Natural killer cell (primary cell): ENCODE measurements at regions not wholly inside any gene's neighbourhood (a gene's known extent, or its start where the extent isn't known, plus 50 kb on each side); places are given as distances from the start of the nearest gene placed in this dataset.
"Not testable (repeated sequence)": the region's sequence is repeated elsewhere in the genome, so short reads cannot be mapped to it uniquely, and the experiment has no call there.

ENCODE experiments used
- ATAC-seq, 3 donors: fragments of 150-1000 bp in 2 of 3; fragments of 200-7000 bp in 1 of 3; cut with Tn5 transposase; 1 replicate in 1 of 3; 2 replicates in 2 of 3; pipeline ENCODE4 v1.10.0; 2021; ENCODE audit warnings: mild to moderate bottlenecking in 2 of 3, moderate library complexity in 2 of 3
- DNase-seq, 2 donors: peaks; one replicate each; pipeline versions ENCODE4 v3.0.0 to v3.0.0-alpha.2; 2013 to 2021; ENCODE audit warnings: mixed read lengths in 1 of 2
- H3K27ac ChIP-seq: one replicate; pipeline ENCODE4 v1.5.1; 2013; ENCODE audit warnings: mild to moderate bottlenecking, low read length
- H3K27me3 ChIP-seq: one replicate; pipeline ENCODE4 v1.6.1; 2013; ENCODE audit warnings: low read length; ENCODE audit not compliant: control insufficient read depth, insufficient read depth
- H3K36me3 ChIP-seq: one replicate; pipeline ENCODE4 v1.6.1; 2013; ENCODE audit warnings: low read length; ENCODE audit not compliant: control insufficient read depth, insufficient read depth
- H3K4me1 ChIP-seq: one replicate; pipeline ENCODE4 v1.6.1; 2013; ENCODE audit warnings: low read length; ENCODE audit not compliant: control insufficient read depth, insufficient read depth
- H3K4me3 ChIP-seq: one replicate; pipeline ENCODE4 v1.5.1; 2013; ENCODE audit warnings: low read length
- H3K9me3 ChIP-seq: one replicate; pipeline ENCODE4 v1.6.1; 2013; ENCODE audit warnings: low read length; ENCODE audit not compliant: control insufficient read depth, insufficient read depth
- H3K27ac Mint-ChIP-seq, 2 donors: one replicate each; pipeline ENCODE4 v1.8.0; 2022; ENCODE audit warnings: mild to moderate bottlenecking in 2 of 2, mixed read lengths in 2 of 2, moderate library complexity in 1 of 2
- H3K27me3 Mint-ChIP-seq, 2 donors: one replicate each; pipeline ENCODE4 v1.8.0; 2022; ENCODE audit warnings: low read depth in 2 of 2, mixed read lengths in 2 of 2
- H3K36me3 Mint-ChIP-seq: one replicate; pipeline ENCODE4 v1.8.0; 2022; ENCODE audit warnings: mixed read lengths
- H3K4me1 Mint-ChIP-seq, 2 donors: one replicate each; pipeline ENCODE4 v1.8.0; 2022; ENCODE audit warnings: mixed read lengths in 2 of 2
- H3K4me3 Mint-ChIP-seq: one replicate; pipeline ENCODE4 v1.8.0; 2022; ENCODE audit warnings: mild to moderate bottlenecking, moderate library complexity, mixed read lengths
- H3K9me3 Mint-ChIP-seq, 2 donors: one replicate each; pipeline ENCODE4 v1.8.0; 2022; ENCODE audit warnings: mixed read lengths in 2 of 2
- CTCF ChIP-seq: fragments of 200-600 bp; IDR thresholded peaks from one replicate; pipeline ENCODE4 v1.8.0; 2022; ENCODE audit warnings: antibody characterized with exemption
- WGBS: methylation state at CpG from one replicate; pipeline ENCODE4 v1.1.7; 2013; ENCODE audit warnings: missing lambda C conversion rate; ENCODE audit not compliant: insufficient coverage; 5-methylcytosine and 5-hydroxymethylcytosine counted together
- intact Hi-C: fragments of 100-400 bp; cut with micrococcal nuclease; formaldehyde crosslinking; loops from one replicate; pipeline ENCODE4 v1.14.2; 2022

GRCh38 chr12:59317598-59317997 is 278.2 kb upstream of the SLC16A7 start:
- no peak for TF ChIP-seq CTCF
- no peak for DNase-seq

GRCh38 chr12:59316938-59317337 is 278.9 kb upstream of the SLC16A7 start:
- no peaks in the 10 kb centered on the region for H3K4me1 Mint-ChIP-seq
- H3K9me3 Mint-ChIP-seq = peaks cover 6 to 18% of the 10 kb centered on the region in 2 donors
- intact Hi-C loops = no loop called here
- H3K27ac Mint-ChIP-seq = no peak overlapping the region
- no peaks in the 10 kb centered on the region for H3K27me3 ChIP-seq
- no peaks in the 10 kb centered on the region for H3K36me3 ChIP-seq
- TF ChIP-seq CTCF = no peak
- H3K9me3 ChIP-seq = no peaks in the 10 kb centered on the region
- H3K4me3 Mint-ChIP-seq = no peak overlapping the region
- H3K27me3 Mint-ChIP-seq = no peaks in the 10 kb centered on the region
- no peaks in the 10 kb centered on the region for H3K4me1 ChIP-seq
- H3K27ac ChIP-seq = no peak overlapping the region
- WGBS = no CpG with 5 or more reads among the region's 3 CpGs
- ATAC-seq (no peak), DNase-seq (no peak)
- no peak overlapping the region for H3K4me3 ChIP-seq
- no peaks in the 10 kb centered on the region for H3K36me3 Mint-ChIP-seq

More at GRCh38 chr12:59317598-59317997, 278.2 kb upstream of the SLC16A7 start:
- Mint-ChIP-seq H3K36me3 (no peaks in the 10 kb centered on the region), H3K4me3 (no peak overlapping the region), H3K9me3 (peaks cover 2 to 12% of the 10 kb centered on the region in 2 donors), H3K4me1 (no peaks in the 10 kb centered on the region), H3K27me3 (no peaks in the 10 kb centered on the region), H3K27ac (no peak overlapping the region)
- Histone ChIP-seq H3K27me3 (no peaks in the 10 kb centered on the region), H3K36me3 (no peaks in the 10 kb centered on the region), H3K27ac (no peak overlapping the region), H3K4me1 (no peaks in the 10 kb centered on the region), H3K4me3 (no peak overlapping the region), H3K9me3 (no peaks in the 10 kb centered on the region)
- 85% methylated on average over 6 of the region's 6 CpGs for WGBS
- ATAC-seq = no peak
- intact Hi-C loops = no loop called here

GRCh38 chr12:59316354-59316753 is 279.5 kb upstream of the SLC16A7 start:
- H3K4me1 Mint-ChIP-seq, intact Hi-C loops, H3K9me3 ChIP-seq, H3K27me3 ChIP-seq, DNase-seq, H3K36me3 ChIP-seq, H3K4me3 ChIP-seq, H3K4me1 ChIP-seq, H3K27ac Mint-ChIP-seq, H3K27ac ChIP-seq, H3K27me3 Mint-ChIP-seq, H3K4me3 Mint-ChIP-seq, ATAC-seq, H3K36me3 Mint-ChIP-seq: not testable (repeated sequence)
- peaks cover 10 to 23% of the 10 kb centered on the region in 2 donors for H3K9me3 Mint-ChIP-seq
- WGBS = 94% methylated on average over 13 of the region's 13 CpGs

GRCh38 chr12:59314209-59314608 is 281.6 kb upstream of the SLC16A7 start:
- Histone ChIP-seq H3K27ac (no peak overlapping the region), H3K27me3 (no peaks in the 10 kb centered on the region), H3K9me3 (no peaks in the 10 kb centered on the region), H3K4me1 (no peaks in the 10 kb centered on the region), H3K36me3 (no peaks in the 10 kb centered on the region), H3K4me3 (no peak overlapping the region)
- 86% methylated on average over 1 of the region's 1 CpG for WGBS
- Mint-ChIP-seq H3K4me1 (no peaks in the 10 kb centered on the region), H3K27me3 (no peaks in the 10 kb centered on the region), H3K27ac (no peak overlapping the region), H3K36me3 (no peaks in the 10 kb centered on the region), H3K4me3 (no peak overlapping the region), H3K9me3 (peaks cover 11 to 22% of the 10 kb centered on the region in 2 donors)
- TF ChIP-seq CTCF = no peak
- DNase-seq (no peak), ATAC-seq (no peak)
- intact Hi-C loops = no loop called here
